OCI-M1 (cell line): ENCODE measurements at regions not wholly inside any gene's neighbourhood (a gene's known extent, or its start where the extent isn't known, plus 50 kb on each side); places are given as distances from the start of the nearest gene placed in this dataset.
"Not testable (repeated sequence)": the region's sequence is repeated elsewhere in the genome, so short reads cannot be mapped to it uniquely, and the experiment has no call there.

Experiments
- DNase-seq: peaks from one replicate; lab custom pipeline; 2025; lab: John Stamatoyannopoulos, UW

- DNase-seq: no peak
These were observed 617.7 kb upstream of the GRIA3 start for GRCh38 chrX:122566401-122566800.

GRCh38 chrX:122567911-122568310, 616.2 kb upstream of the GRIA3 start:
- DNase-seq: no peak

- DNase-seq: no peak
These were observed 611.6 kb upstream of the GRIA3 start for GRCh38 chrX:122572461-122572860.

- DNase-seq: no peak
These were observed 605.0 kb upstream of the GRIA3 start for GRCh38 chrX:122579036-122579435.

GRCh38 chrX:122579526-122579925, 604.6 kb upstream of the GRIA3 start:
- no peak for DNase-seq

GRCh38 chrX:122582280-122582974, 601.7 kb upstream of the GRIA3 start:
- no peak for DNase-seq

GRCh38 chrX:122582975-122583305, 601.1 kb upstream of the GRIA3 start:
- DNase-seq: no peak

GRCh38 chrX:122583551-122583950, 600.5 kb upstream of the GRIA3 start:
- DNase-seq: no peak

- DNase-seq: no peak
These were observed 599.1 kb upstream of the GRIA3 start for GRCh38 chrX:122584981-122585380.

- DNase-seq: no peak
These were observed 597.2 kb upstream of the GRIA3 start for GRCh38 chrX:122586831-122587230.

- DNase-seq: no peak
These were observed 592.5 kb upstream of the GRIA3 start for GRCh38 chrX:122591546-122591945.

- no peak for DNase-seq
These were observed 587.1 kb upstream of the GRIA3 start for GRCh38 chrX:122596998-122597397.

- DNase-seq: no peak
These were observed 561.3 kb upstream of the GRIA3 start for GRCh38 chrX:122622795-122623194.

- no peak for DNase-seq
These were observed 558.8 kb upstream of the GRIA3 start for GRCh38 chrX:122625239-122625638.

GRCh38 chrX:122625821-122626220, 558.3 kb upstream of the GRIA3 start:
- peak; percentile 21 for DNase-seq

- no peak for DNase-seq
These were observed 557.2 kb upstream of the GRIA3 start for GRCh38 chrX:122626871-122627270.

GRCh38 chrX:122641136-122641535, 542.9 kb upstream of the GRIA3 start:
- DNase-seq: no peak

GRCh38 chrX:122641826-122642225, 542.3 kb upstream of the GRIA3 start:
- DNase-seq: no peak

- not testable (repeated sequence) for DNase-seq
These were observed 528.8 kb upstream of the GRIA3 start for GRCh38 chrX:122655256-122655655.

GRCh38 chrX:122666601-122667000, 517.5 kb upstream of the GRIA3 start:
- no peak for DNase-seq

GRCh38 chrX:122667667-122668066, 516.4 kb upstream of the GRIA3 start:
- no peak for DNase-seq

- DNase-seq: no peak
These were observed 480.3 kb upstream of the GRIA3 start for GRCh38 chrX:122703762-122704161.

GRCh38 chrX:122739770-122740169, 444.3 kb upstream of the GRIA3 start:
- DNase-seq: peak; percentile 68

- DNase-seq: no peak
These were observed 413.5 kb upstream of the GRIA3 start for GRCh38 chrX:122770581-122770980.

- no peak for DNase-seq
These were observed 412.1 kb upstream of the GRIA3 start for GRCh38 chrX:122771933-122772332.
